ENCODE measurements at regions not wholly inside any gene's neighbourhood (a gene's known extent, or its start where the extent isn't known, plus 50 kb on each side); places are given as distances from the start of the nearest gene placed in this dataset.

DNA sequence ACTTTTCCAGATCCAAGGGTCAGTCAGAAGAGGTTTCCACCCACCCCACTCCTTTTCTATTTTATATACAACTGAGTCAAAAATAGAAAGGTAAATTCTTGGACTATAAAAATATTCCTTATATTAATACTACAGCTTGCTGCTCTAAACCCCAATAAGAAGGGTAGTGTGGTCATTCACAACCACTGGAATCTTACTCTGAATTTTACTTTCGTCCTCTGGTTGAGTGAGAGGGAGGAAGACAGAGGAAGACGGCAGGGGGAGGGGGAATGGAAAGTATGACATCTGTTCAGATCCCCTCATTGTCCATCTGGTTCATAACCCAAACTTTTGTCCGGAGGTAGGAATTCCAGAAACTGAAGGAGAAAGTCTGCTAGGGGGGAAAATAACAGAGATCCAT lies 67.2 kb downstream of the MAF start (continued):
- TF ChIP-seq, protein P1, sequence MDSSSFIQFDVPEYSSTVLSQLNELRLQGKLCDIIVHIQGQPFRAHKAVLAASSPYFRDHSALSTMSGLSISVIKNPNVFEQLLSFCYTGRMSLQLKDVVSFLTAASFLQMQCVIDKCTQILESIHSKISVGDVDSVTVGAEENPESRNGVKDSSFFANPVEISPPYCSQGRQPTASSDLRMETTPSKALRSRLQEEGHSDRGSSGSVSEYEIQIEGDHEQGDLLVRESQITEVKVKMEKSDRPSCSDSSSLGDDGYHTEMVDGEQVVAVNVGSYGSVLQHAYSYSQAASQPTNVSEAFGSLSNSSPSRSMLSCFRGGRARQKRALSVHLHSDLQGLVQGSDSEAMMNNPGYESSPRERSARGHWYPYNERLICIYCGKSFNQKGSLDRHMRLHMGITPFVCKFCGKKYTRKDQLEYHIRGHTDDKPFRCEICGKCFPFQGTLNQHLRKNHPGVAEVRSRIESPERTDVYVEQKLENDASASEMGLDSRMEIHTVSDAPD (CRISPR knock-in tag; IDR thresholded peaks at IDR 0.05): no peak
- TF ChIP-seq ZBTB8A (IDR thresholded peaks at IDR 0.05; ENCODE audit: partially characterized antibody): no peak
- TF ChIP-seq TEAD4 (IDR thresholded peaks at IDR 0.05; ENCODE audit: low read length): no peak
- no peak for TF ChIP-seq TEAD4 (CRISPR knock-in tag; IDR thresholded peaks at IDR 0.05; ENCODE audit: borderline replicate concordance)
- TF ChIP-seq, protein P2, sequence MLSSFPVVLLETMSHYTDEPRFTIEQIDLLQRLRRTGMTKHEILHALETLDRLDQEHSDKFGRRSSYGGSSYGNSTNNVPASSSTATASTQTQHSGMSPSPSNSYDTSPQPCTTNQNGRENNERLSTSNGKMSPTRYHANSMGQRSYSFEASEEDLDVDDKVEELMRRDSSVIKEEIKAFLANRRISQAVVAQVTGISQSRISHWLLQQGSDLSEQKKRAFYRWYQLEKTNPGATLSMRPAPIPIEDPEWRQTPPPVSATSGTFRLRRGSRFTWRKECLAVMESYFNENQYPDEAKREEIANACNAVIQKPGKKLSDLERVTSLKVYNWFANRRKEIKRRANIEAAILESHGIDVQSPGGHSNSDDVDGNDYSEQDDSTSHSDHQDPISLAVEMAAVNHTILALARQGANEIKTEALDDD (IDR thresholded peaks at IDR 0.05): no peak
- no peak for TF ChIP-seq ZNF175 (CRISPR knock-in tag; IDR thresholded peaks at IDR 0.05; ENCODE audit: low read depth)
- TF ChIP-seq KLF1 (tag; IDR thresholded peaks at IDR 0.05): no peak

DNA sequence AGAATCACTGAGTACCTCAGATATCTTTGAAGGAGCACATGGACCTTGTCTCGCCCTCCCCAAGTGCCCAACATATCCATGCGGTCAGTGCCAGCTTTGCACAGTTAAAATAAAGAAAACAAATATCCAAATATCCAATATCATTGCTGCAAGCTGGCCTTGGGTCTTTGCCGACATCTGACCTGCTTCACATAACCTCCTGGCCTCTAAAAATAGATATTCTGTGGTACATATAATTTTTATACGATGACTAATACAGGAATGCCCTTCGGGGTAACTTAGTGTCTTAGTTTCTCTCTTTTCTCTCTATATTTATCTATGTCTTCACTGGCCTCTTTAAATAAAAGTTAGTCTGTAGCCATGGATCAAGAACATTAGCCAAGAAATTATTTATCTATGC lies 67.8 kb downstream of the MAF start:
- POLR2A ChIA-PET: no interaction called here
- intact Hi-C loops (cut with micrococcal nuclease): no loop called here
- Histone ChIP-seq H4K20me1 (replicated peaks; ENCODE audit: control insufficient read depth, insufficient read depth, low read length) (no peaks in the 10 kb centered on the region), H2AFZ (ENCODE audit: low read depth, low read length) (no peak overlapping the region), H3K4me2 (ENCODE audit: insufficient read depth, low read length) (no peak overlapping the region), H3K9me1 (ENCODE audit: control insufficient read depth, insufficient read depth, low read length) (no peaks in the 10 kb centered on the region), H3K27ac (ENCODE audit: extremely low read depth, low read depth, low read length) (no peak overlapping the region), H3K79me2 (ENCODE audit: control insufficient read depth, insufficient read depth, low read length) (no peaks in the 10 kb centered on the region), H3K9ac (ENCODE audit: insufficient read depth in 1 of 2, low read depth in 2 of 2, low read length in 2 of 2) (no peak overlapping the region), H3K36me3 (ENCODE audit: control insufficient read depth, insufficient read depth, low read length) (no peaks in the 10 kb centered on the region), H3K4me3 (no peak overlapping the region), H3K27me3 (ENCODE audit: control insufficient read depth in 2 of 2, insufficient read depth in 2 of 2, low read length in 2 of 2) (no peaks in the 10 kb centered on the region), H3K4me1 (replicated peaks in 1 of 2; ENCODE audit: control insufficient read depth in 2 of 2, insufficient read depth in 2 of 2, low read length in 2 of 2) (no peaks in the 10 kb centered on the region), H3K9me3 (replicated peaks; ENCODE audit: control insufficient read depth, insufficient read depth, low read depth, low read length) (no peaks in the 10 kb centered on the region)
- WGBS (ENCODE audit: insufficient coverage, low coverage, missing lambda C conversion rate): 0% methylated on average over 5 of the region's 5 CpGs
- DNase-seq (ENCODE audit: extremely low read depth in 1 of 4, low spot score in 3 of 4) (no peak), ATAC-seq (no peak), FAIRE-seq (no peak)
- in situ Hi-C loops (cut with MboI): no loop called here
- BruUV-seq (replicated peaks): no TSS peak
- CTCF ChIA-PET (ENCODE audit: low intra/inter-chr PET ratio): no interaction called here
- no peak for TF ChIP-seq STAG1 (CRISPR knock-in tag; IDR thresholded peaks at IDR 0.05; ENCODE audit: borderline replicate concordance)
- TF ChIP-seq U2AF1 (optimal IDR thresholded peaks at IDR 0.05; ENCODE audit: low read depth, low read length): no peak
- TF ChIP-seq ETV5 (CRISPR knock-in tag; IDR thresholded peaks at IDR 0.05; ENCODE audit: low read depth): no peak
- TF ChIP-seq, protein P3, sequence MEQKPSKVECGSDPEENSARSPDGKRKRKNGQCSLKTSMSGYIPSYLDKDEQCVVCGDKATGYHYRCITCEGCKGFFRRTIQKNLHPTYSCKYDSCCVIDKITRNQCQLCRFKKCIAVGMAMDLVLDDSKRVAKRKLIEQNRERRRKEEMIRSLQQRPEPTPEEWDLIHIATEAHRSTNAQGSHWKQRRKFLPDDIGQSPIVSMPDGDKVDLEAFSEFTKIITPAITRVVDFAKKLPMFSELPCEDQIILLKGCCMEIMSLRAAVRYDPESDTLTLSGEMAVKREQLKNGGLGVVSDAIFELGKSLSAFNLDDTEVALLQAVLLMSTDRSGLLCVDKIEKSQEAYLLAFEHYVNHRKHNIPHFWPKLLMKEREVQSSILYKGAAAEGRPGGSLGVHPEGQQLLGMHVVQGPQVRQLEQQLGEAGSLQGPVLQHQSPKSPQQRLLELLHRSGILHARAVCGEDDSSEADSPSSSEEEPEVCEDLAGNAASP (IDR thresholded peaks at IDR 0.05): no peak
- no peak for TF ChIP-seq ZEB2 (IDR thresholded peaks at IDR 0.05)
